ENCODE measurements at regions not wholly inside any gene's neighbourhood (a gene's known extent, or its start where the extent isn't known, plus 50 kb on each side); places are given as distances from the start of the nearest gene placed in this dataset.

- DNase-seq: no peak
Measured at GRCh38 chr4:115851918-115852766, 738.7 kb upstream of the NDST4 start.

More at GRCh38 chr4:115851918-115852766, 738.7 kb upstream of the NDST4 start:
- no peak overlapping the region for H3K4me2 ChIP-seq (replicated peaks; ENCODE audit: extremely low read depth, low read length, poor library complexity, severe bottlenecking)
- no peak overlapping the region for H3K27ac Mint-ChIP-seq
- no peaks in the 10 kb centered on the region for H3K36me3 ChIP-seq (replicated peaks in 1 of 2; ENCODE audit: control insufficient read depth in 1 of 2, insufficient read depth in 2 of 2, low read length in 2 of 2)
- peaks cover 0 to 2% (median 2%) of the 10 kb centered on the region in 3 donors for H3K27me3 Mint-ChIP-seq (ENCODE audit: low read depth in 3 of 3)
- H3K9ac ChIP-seq (ENCODE audit: insufficient read depth, low read length, poor library complexity, severe bottlenecking): no peak overlapping the region
- H3K79me2 ChIP-seq (ENCODE audit: insufficient read depth, low read length): no peaks in the 10 kb centered on the region
- no peaks in the 10 kb centered on the region for H3K4me1 Mint-ChIP-seq
- no peaks in the 10 kb centered on the region for H4K20me1 ChIP-seq (ENCODE audit: insufficient read depth, low read length)
- H2AFZ ChIP-seq (ENCODE audit: insufficient read depth, low read depth, low read length, poor library complexity, severe bottlenecking): no peak overlapping the region
- peak; percentile 21 for TF ChIP-seq CTCF (IDR thresholded peaks at IDR 0.05)
- H3K9me3 Mint-ChIP-seq: no peaks in the 10 kb centered on the region
- H3K9me3 ChIP-seq (replicated peaks in 1 of 2; ENCODE audit: control insufficient read depth in 1 of 2, insufficient read depth in 1 of 2, low read length in 2 of 2): no peaks in the 10 kb centered on the region
- H3K27ac ChIP-seq (ENCODE audit: low read depth in 1 of 2, low read length in 2 of 2): no peak overlapping the region
- no peaks in the 10 kb centered on the region for H3K4me1 ChIP-seq (ENCODE audit: control insufficient read depth in 1 of 2, insufficient read depth in 2 of 2, low read length in 2 of 2)
- intact Hi-C loops (cut with micrococcal nuclease): no loop called here
- no peaks in the 10 kb centered on the region for H3K36me3 Mint-ChIP-seq
- H3K4me3 ChIP-seq (replicated peaks in 1 of 3; ENCODE audit: low read depth in 2 of 3, low read length in 3 of 3): no peak overlapping the region
- 41% methylated on average over 5 of the region's 6 CpGs for WGBS (ENCODE audit: insufficient coverage)
- no peaks in the 10 kb centered on the region for H3K27me3 ChIP-seq (ENCODE audit: control insufficient read depth in 2 of 2, insufficient read depth in 2 of 2, low read length in 2 of 2)
- H3K4me3 Mint-ChIP-seq: no peak overlapping the region

All from CD14-positive monocyte (primary cell).